ENCODE measurements at regions not wholly inside any gene's neighbourhood (a gene's known extent, or its start where the extent isn't known, plus 50 kb on each side); places are given as distances from the start of the nearest gene placed in this dataset.

- TF ChIP-seq ZNF462 (CRISPR knock-in tag; IDR thresholded peaks at IDR 0.05) (no peak), NANOG (IDR thresholded peaks at IDR 0.05; ENCODE audit: borderline replicate concordance) (no peak), POLR2AphosphoS5 (IDR thresholded peaks at IDR 0.05; ENCODE audit: low read depth) (no peak)
Observed at GRCh38 chr1:90407737-90408136, 309.4 kb downstream of the BARHL2 start (continued).

- no peak overlapping the region for H3K27ac ChIP-seq (ENCODE audit: low read depth)
- TF ChIP-seq ZNF114 (CRISPR knock-in tag; IDR thresholded peaks at IDR 0.05) (no peak), STAT1 (IDR thresholded peaks at IDR 0.05; ENCODE audit: unreplicated experiment) (no peak), CREB1 (CRISPR knock-in tag; IDR thresholded peaks at IDR 0.05; ENCODE audit: low read depth) (no peak)
- TF ChIP-seq, protein P1, sequence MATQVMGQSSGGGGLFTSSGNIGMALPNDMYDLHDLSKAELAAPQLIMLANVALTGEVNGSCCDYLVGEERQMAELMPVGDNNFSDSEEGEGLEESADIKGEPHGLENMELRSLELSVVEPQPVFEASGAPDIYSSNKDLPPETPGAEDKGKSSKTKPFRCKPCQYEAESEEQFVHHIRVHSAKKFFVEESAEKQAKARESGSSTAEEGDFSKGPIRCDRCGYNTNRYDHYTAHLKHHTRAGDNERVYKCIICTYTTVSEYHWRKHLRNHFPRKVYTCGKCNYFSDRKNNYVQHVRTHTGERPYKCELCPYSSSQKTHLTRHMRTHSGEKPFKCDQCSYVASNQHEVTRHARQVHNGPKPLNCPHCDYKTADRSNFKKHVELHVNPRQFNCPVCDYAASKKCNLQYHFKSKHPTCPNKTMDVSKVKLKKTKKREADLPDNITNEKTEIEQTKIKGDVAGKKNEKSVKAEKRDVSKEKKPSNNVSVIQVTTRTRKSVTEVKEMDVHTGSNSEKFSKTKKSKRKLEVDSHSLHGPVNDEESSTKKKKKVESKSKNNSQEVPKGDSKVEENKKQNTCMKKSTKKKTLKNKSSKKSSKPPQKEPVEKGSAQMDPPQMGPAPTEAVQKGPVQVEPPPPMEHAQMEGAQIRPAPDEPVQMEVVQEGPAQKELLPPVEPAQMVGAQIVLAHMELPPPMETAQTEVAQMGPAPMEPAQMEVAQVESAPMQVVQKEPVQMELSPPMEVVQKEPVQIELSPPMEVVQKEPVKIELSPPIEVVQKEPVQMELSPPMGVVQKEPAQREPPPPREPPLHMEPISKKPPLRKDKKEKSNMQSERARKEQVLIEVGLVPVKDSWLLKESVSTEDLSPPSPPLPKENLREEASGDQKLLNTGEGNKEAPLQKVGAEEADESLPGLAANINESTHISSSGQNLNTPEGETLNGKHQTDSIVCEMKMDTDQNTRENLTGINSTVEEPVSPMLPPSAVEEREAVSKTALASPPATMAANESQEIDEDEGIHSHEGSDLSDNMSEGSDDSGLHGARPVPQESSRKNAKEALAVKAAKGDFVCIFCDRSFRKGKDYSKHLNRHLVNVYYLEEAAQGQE (IDR thresholded peaks at IDR 0.05; ENCODE audit: unreplicated experiment), result no peak
- DNase-seq (ENCODE audit: low spot score) (no peak), ATAC-seq (no peak)
- H3K4me2 ChIP-seq, result no peak overlapping the region
- H3K4me3 ChIP-seq, result no peak overlapping the region
- no peaks in the 10 kb centered on the region for H4K20me1 ChIP-seq (replicated peaks; ENCODE audit: insufficient read depth)
- 0 out of 2 replicates have a peak, but pooled peaks cover 5% of the 10 kb centered on the region for H3K9me2 ChIP-seq (ENCODE audit: insufficient read depth)
- H3F3A ChIP-seq (replicated peaks; ENCODE audit: low read depth), result no peaks in the 10 kb centered on the region
- no peaks in the 10 kb centered on the region for H3K36me3 ChIP-seq (ENCODE audit: insufficient read depth)
- peaks cover 3% of the 10 kb centered on the region; the same call in 2 of the 3 replicates for H3K4me1 Mint-ChIP-seq
- H3K4me3 Mint-ChIP-seq, result no peak overlapping the region
- H2AFZ ChIP-seq, result no peak overlapping the region
- H3K4me1 ChIP-seq (ENCODE audit: insufficient read depth), result no peaks in the 10 kb centered on the region
- no peak overlapping the region for H3K27ac Mint-ChIP-seq
- H3K79me2 ChIP-seq (replicated peaks; ENCODE audit: insufficient read depth), result no peaks in the 10 kb centered on the region
- H3K36me3 Mint-ChIP-seq (ENCODE audit: low read depth), result no peaks in the 10 kb centered on the region
- H3K27me3 ChIP-seq (ENCODE audit: insufficient read depth), result no peaks in the 10 kb centered on the region
- H3K9me3 Mint-ChIP-seq, result no peaks in the 10 kb centered on the region
- H3K27me3 Mint-ChIP-seq (ENCODE audit: insufficient read depth, low read depth, poor library complexity), result no peaks in the 10 kb centered on the region
Observed at GRCh38 chr1:90405726-90406125, 311.4 kb downstream of the BARHL2 start.

Data from GM23338 (cell line).